Gastrocnemius medialis (tissue), 4 donors: ENCODE measurements at regions not wholly inside any gene's neighbourhood (a gene's known extent, or its start where the extent isn't known, plus 50 kb on each side); places are given as distances from the start of the nearest gene placed in this dataset.

Source experiments
- ATAC-seq, 2 donors: fragments of 150-250 bp; one replicate each; pipeline ENCODE4 v1.9.1; 2016
- DNase-seq, 2 donors: peaks; one replicate each; pipeline ENCODE4 v3.0.0-alpha.2; 2019
- H3K27ac ChIP-seq, 4 donors: fragments of 200-600 bp; sonication (generic); 1 replicate in 1 of 4; 2 replicates in 3 of 4; pipeline ENCODE4 v1.5.1; 2016 to 2018; ENCODE audit warnings: mild to moderate bottlenecking in 2 of 4, moderate library complexity in 1 of 4
- H3K27me3 ChIP-seq, 3 donors: fragments of 200-600 bp; sonication (generic) in 2 of 3; 1 replicate in 1 of 3; 2 replicates in 2 of 3; pipeline versions ENCODE4 v1.5.1 to v1.6.0; 2016 to 2019; ENCODE audit warnings: mild to moderate bottlenecking in 1 of 3, moderate library complexity in 1 of 3
- H3K36me3 ChIP-seq, 2 donors: fragments of 200-600 bp; sonication (generic) in 1 of 2; one replicate each; pipeline ENCODE4 v1.5.1; 2017 to 2018
- H3K4me1 ChIP-seq, 2 donors: fragments of 200-600 bp; sonication (generic) in 1 of 2; one replicate each; pipeline ENCODE4 v1.5.1; 2016 to 2017; ENCODE audit warnings: mild to moderate bottlenecking in 2 of 2
- H3K4me3 ChIP-seq, 4 donors: fragments of 200-600 bp; sonication (generic) in 3 of 4; 1 replicate in 1 of 4; 2 replicates in 3 of 4; pipeline ENCODE4 v1.5.1; 2016 to 2019; ENCODE audit warnings: mild to moderate bottlenecking in 2 of 4
- H3K9me3 ChIP-seq, 3 donors: fragments of 200-600 bp; sonication (generic) in 2 of 3; 1 replicate in 1 of 3; 2 replicates in 2 of 3; pipeline ENCODE4 v1.5.1; 2016 to 2019
- POLR2A ChIP-seq, 2 donors: fragments of 450-650 bp; IDR thresholded peaks; one replicate each; pipeline ENCODE4 v1.6.1; 2017; ENCODE audit warnings: antibody characterized with exemption in 2 of 2, mild to moderate bottlenecking in 2 of 2, moderate library complexity in 2 of 2
- in situ Hi-C, 4 donors: fragments of 200-750 bp; cut with MboI; loops; one replicate each; pipeline versions ENCODE4 v1.15.0 to v1.8.0; 2017; ENCODE audit warnings: low sequenced_read_pairs in 4 of 4
- intact Hi-C: fragments of 100-400 bp; cut with DNase I; formaldehyde crosslinking; loops from one replicate; pipeline ENCODE4 v1.15.1; 2023; ENCODE audit warnings: low total_unique reads
- TF ChIP-seq, protein P1 (sequence below), 5 experiments: fragments of 450-650 bp in 3 of 5; fragments of 200-600 bp in 2 of 5; sonication (generic) in 2 of 5; IDR thresholded peaks in 4 of 5; conservative IDR thresholded peaks in 1 of 5; 1 replicate in 4 of 5; 2 replicates in 1 of 5; pipeline ENCODE4 v1.5.1; 2016 to 2019; ENCODE audit warnings: antibody characterized with exemption in 5 of 5, mild to moderate bottlenecking in 3 of 5, moderate library complexity in 3 of 5

DNA sequence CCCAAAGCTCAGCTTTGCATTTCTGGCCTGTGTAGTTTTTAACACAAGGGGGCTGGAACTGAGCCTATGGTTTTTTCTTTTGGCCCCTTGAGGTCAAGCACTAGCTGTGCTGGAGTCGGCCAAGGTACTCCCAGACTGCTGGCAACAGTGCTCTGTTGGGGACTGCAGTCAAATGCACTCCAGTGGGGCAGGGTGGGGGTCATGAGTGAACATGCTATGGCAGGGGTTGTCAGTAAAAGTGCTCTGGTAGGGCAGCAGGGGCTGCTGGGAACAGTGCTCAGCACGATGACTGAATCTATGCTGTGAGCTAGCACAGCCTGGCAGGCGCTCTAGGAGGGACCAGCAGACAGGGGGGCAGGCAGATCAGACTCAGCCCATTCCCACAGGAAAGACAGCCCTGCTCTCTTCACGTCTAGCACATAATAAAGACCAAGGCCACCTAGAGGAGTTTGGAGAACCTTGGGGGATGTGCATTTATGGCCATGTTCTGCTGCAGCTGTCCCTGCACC is 55.0 kb upstream of the CERS6 start:
- Histone ChIP-seq H3K27me3 (no peaks in the 10 kb centered on the region), H3K4me1 (no peaks in the 10 kb centered on the region), H3K9me3 (no peaks in the 10 kb centered on the region), H3K4me3 (no peak overlapping the region), H3K27ac (no peak overlapping the region), H3K36me3 (no peaks in the 10 kb centered on the region)
- ATAC-seq, result no peak
- intact Hi-C loops, result no loop called here
- in situ Hi-C loops, result no loop called here
- no peak for DNase-seq
- no peak for TF ChIP-seq POLR2A (IDR thresholded peaks at IDR 0.05)
- TF ChIP-seq, protein P1, sequence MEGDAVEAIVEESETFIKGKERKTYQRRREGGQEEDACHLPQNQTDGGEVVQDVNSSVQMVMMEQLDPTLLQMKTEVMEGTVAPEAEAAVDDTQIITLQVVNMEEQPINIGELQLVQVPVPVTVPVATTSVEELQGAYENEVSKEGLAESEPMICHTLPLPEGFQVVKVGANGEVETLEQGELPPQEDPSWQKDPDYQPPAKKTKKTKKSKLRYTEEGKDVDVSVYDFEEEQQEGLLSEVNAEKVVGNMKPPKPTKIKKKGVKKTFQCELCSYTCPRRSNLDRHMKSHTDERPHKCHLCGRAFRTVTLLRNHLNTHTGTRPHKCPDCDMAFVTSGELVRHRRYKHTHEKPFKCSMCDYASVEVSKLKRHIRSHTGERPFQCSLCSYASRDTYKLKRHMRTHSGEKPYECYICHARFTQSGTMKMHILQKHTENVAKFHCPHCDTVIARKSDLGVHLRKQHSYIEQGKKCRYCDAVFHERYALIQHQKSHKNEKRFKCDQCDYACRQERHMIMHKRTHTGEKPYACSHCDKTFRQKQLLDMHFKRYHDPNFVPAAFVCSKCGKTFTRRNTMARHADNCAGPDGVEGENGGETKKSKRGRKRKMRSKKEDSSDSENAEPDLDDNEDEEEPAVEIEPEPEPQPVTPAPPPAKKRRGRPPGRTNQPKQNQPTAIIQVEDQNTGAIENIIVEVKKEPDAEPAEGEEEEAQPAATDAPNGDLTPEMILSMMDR (IDR thresholded peaks at IDR 0.05 in 4 of 5, conservative IDR thresholded peaks at IDR 0.05 in 1 of 5), result no peak

DNA sequence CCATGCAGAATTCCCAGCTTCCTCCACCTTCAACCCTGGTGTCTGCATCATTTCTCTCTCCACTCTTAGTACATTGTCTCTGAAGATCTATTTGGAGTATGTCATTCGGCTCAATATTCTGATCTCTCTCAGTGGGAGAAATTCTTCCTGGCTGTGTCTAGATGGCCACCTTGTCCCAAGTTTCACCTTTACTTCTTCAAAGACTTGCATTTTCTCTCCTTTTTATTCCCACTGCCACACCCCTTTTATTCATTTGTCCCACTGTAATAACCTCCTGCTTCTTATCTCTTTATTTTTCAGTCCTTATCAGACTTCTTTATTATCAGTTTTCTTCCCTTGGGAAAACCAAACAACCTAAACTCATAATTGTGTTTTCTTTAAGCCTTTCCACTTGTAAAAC is 54.3 kb upstream of the CERS6 start:
- no peak for ATAC-seq
- no peak for DNase-seq
- intact Hi-C loops (no loop called here), in situ Hi-C loops (no loop called here)
- no peak overlapping the region for H3K4me3 ChIP-seq
- no peaks in the 10 kb centered on the region for H3K27me3 ChIP-seq
- TF ChIP-seq, protein P1 (IDR thresholded peaks at IDR 0.05 in 4 of 5, conservative IDR thresholded peaks at IDR 0.05 in 1 of 5), result no peak
- TF ChIP-seq POLR2A (IDR thresholded peaks at IDR 0.05), result no peak
- H3K4me1 ChIP-seq, result no peaks in the 10 kb centered on the region
- H3K27ac ChIP-seq, result no peak overlapping the region
- no peaks in the 10 kb centered on the region for H3K9me3 ChIP-seq
- H3K36me3 ChIP-seq, result no peaks in the 10 kb centered on the region

DNA sequence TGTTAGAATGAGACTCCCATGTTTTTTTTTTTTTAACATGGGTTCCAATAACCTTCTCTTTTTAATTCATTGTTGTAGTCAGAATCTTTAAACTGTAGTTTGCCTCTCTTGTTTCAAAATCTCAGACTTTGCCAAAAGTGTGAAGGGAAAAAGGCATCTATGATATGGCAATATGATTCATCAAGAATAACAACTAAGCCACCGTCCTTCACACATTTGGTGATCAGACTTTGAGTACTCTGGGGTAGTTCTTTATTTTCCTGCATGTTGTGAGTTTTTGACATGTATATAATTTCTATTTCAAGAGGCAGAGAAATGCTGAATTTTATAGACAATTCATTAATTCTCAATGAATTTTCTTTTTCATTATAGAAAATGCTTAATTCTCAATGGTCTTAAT is 53.5 kb upstream of the CERS6 start:
- no peak overlapping the region for H3K4me3 ChIP-seq
- no peak overlapping the region for H3K27ac ChIP-seq
- ATAC-seq (no peak), DNase-seq (no peak)
- H3K4me1 ChIP-seq, result no peaks in the 10 kb centered on the region
- TF ChIP-seq, protein P1 (IDR thresholded peaks at IDR 0.05 in 4 of 5, conservative IDR thresholded peaks at IDR 0.05 in 1 of 5), result no peak
- no peak for TF ChIP-seq POLR2A (IDR thresholded peaks at IDR 0.05)
- intact Hi-C loops, result no loop called here
- no peaks in the 10 kb centered on the region for H3K27me3 ChIP-seq
- no peaks in the 10 kb centered on the region for H3K36me3 ChIP-seq
- no peaks in the 10 kb centered on the region for H3K9me3 ChIP-seq
- in situ Hi-C loops, result no loop called here

DNA sequence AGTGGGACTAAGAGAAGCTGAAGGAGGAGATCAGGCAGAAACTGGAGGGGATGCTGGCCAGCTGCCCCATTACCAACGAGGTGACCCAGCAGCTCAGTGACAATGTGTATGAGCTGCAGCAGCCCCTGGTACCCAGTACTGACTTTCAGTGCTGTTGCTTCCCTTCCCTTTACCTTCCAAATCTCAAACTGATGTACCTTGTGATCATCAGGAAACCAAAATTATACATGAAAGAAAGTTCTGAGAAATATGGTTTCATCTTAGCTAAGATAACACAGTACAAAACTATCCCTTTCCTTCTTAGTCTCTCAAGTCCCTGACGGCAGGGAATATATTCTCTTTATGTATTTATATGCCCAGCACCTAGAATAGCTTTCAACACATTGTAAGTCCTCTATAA is 52.3 kb upstream of the CERS6 start:
- TF ChIP-seq POLR2A (IDR thresholded peaks at IDR 0.05), result no peak
- TF ChIP-seq, protein P1 (IDR thresholded peaks at IDR 0.05 in 4 of 5, conservative IDR thresholded peaks at IDR 0.05 in 1 of 5), result no peak
- in situ Hi-C loops, result no loop called here
- intact Hi-C loops, result no loop called here

DNA sequence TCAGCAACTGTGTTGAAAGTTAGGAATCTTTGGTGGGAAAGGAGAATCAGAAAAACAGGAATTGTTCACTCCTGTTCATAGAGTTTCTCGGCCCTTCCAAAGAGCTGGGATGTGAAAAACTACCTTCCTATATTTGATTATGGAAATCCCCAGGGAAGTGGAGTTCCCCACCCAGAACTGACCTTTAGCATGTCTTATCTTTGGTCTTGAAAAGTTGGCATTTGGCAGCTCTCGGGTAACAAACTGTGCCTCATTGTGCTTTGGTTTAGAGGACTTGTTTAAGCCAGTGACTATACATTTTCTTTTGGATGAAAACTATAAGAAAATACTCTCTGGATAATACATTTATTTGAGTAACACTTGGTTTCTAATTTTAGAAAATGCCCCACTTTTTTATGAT is 51.3 kb upstream of the CERS6 start:
- Histone ChIP-seq H3K27ac (no peak overlapping the region), H3K4me3 (no peak overlapping the region), H3K36me3 (no peaks in the 10 kb centered on the region), H3K27me3 (no peaks in the 10 kb centered on the region), H3K9me3 (no peaks in the 10 kb centered on the region), H3K4me1 (no peaks in the 10 kb centered on the region)
- TF ChIP-seq, protein P1 (IDR thresholded peaks at IDR 0.05 in 4 of 5, conservative IDR thresholded peaks at IDR 0.05 in 1 of 5), result no peak
- TF ChIP-seq POLR2A (IDR thresholded peaks at IDR 0.05), result no peak
- DNase-seq (no peak), ATAC-seq (no peak)
- intact Hi-C loops (no loop called here), in situ Hi-C loops (no loop called here)

More for the DNA sequence above, 52.3 kb upstream of the CERS6 start:
- H3K27ac ChIP-seq, result no peak overlapping the region
- H3K27me3 ChIP-seq, result no peaks in the 10 kb centered on the region
- H3K4me3 ChIP-seq, result no peak overlapping the region
- H3K9me3 ChIP-seq, result no peaks in the 10 kb centered on the region
- H3K36me3 ChIP-seq, result no peaks in the 10 kb centered on the region
- DNase-seq (no peak), ATAC-seq (no peak)
- no peaks in the 10 kb centered on the region for H3K4me1 ChIP-seq
